ENCODE measurements at regions not wholly inside any gene's neighbourhood (a gene's known extent, or its start where the extent isn't known, plus 50 kb on each side); places are given as distances from the start of the nearest gene placed in this dataset.
A peak's percentile ranks its signal among the peaks of the same experiment; 100 is the strongest.

- no peak for DNase-seq
- no peaks in the 10 kb centered on the region for H3K27me3 Mint-ChIP-seq (ENCODE audit: low read depth)
- H3K4me3 Mint-ChIP-seq, result no peak overlapping the region
- H3K4me1 Mint-ChIP-seq (ENCODE audit: low read depth), result no peaks in the 10 kb centered on the region
- no peaks in the 10 kb centered on the region for H3K36me3 Mint-ChIP-seq (ENCODE audit: insufficient read depth)
- no peak for ATAC-seq
- H3K9me3 Mint-ChIP-seq, result no peaks in the 10 kb centered on the region
These were observed 113.8 kb upstream of the ARMC2 start for GRCh38 chr6:108734271-108734922.

GRCh38 chr6:108735310-108736001 lies 112.8 kb upstream of the ARMC2 start:
- H3K27me3 Mint-ChIP-seq (ENCODE audit: low read depth), result no peaks in the 10 kb centered on the region
- ATAC-seq, result no peak
- H3K4me1 Mint-ChIP-seq (ENCODE audit: low read depth), result no peaks in the 10 kb centered on the region
- no peak for DNase-seq
- no peaks in the 10 kb centered on the region for H3K9me3 Mint-ChIP-seq
- no peaks in the 10 kb centered on the region for H3K36me3 Mint-ChIP-seq (ENCODE audit: insufficient read depth)
- no peak overlapping the region for H3K4me3 Mint-ChIP-seq

- Mint-ChIP-seq H3K4me3 (no peak overlapping the region), H3K9me3 (no peaks in the 10 kb centered on the region), H3K36me3 (ENCODE audit: insufficient read depth) (no peaks in the 10 kb centered on the region), H3K27me3 (ENCODE audit: low read depth) (no peaks in the 10 kb centered on the region), H3K4me1 (ENCODE audit: low read depth) (no peaks in the 10 kb centered on the region)
- DNase-seq (no peak), ATAC-seq (no peak)
These were observed 112.2 kb upstream of the ARMC2 start for GRCh38 chr6:108736002-108736361.

GRCh38 chr6:108736832-108737231 lies 111.4 kb upstream of the ARMC2 start:
- DNase-seq (no peak), ATAC-seq (no peak)
- no peaks in the 10 kb centered on the region for H3K4me1 Mint-ChIP-seq (ENCODE audit: low read depth)
- no peaks in the 10 kb centered on the region for H3K9me3 Mint-ChIP-seq
- no peak overlapping the region for H3K4me3 Mint-ChIP-seq
- H3K27me3 Mint-ChIP-seq (ENCODE audit: low read depth), result peaks cover 1% of the 10 kb centered on the region
- no peaks in the 10 kb centered on the region for H3K36me3 Mint-ChIP-seq (ENCODE audit: insufficient read depth)

- Mint-ChIP-seq H3K4me1 (ENCODE audit: low read depth) (no peaks in the 10 kb centered on the region), H3K36me3 (ENCODE audit: insufficient read depth) (no peaks in the 10 kb centered on the region), H3K4me3 (no peak overlapping the region), H3K27me3 (ENCODE audit: low read depth) (peaks cover 2% of the 10 kb centered on the region), H3K9me3 (no peaks in the 10 kb centered on the region)
- peak; percentile 58 to 62 for ATAC-seq
- DNase-seq, result no peak
These were observed 110.4 kb upstream of the ARMC2 start for GRCh38 chr6:108737594-108738546.

GRCh38 chr6:108738684-108739416 lies 109.4 kb upstream of the ARMC2 start:
- DNase-seq (no peak), ATAC-seq (no peak)
- H3K27me3 Mint-ChIP-seq (ENCODE audit: low read depth), result peaks cover 8% of the 10 kb centered on the region
- no peak overlapping the region for H3K4me3 Mint-ChIP-seq
- no peaks in the 10 kb centered on the region for H3K9me3 Mint-ChIP-seq
- H3K36me3 Mint-ChIP-seq (ENCODE audit: insufficient read depth), result no peaks in the 10 kb centered on the region
- H3K4me1 Mint-ChIP-seq (ENCODE audit: low read depth), result no peaks in the 10 kb centered on the region

GRCh38 chr6:108739496-108740330 lies 108.5 kb upstream of the ARMC2 start:
- ATAC-seq, result no peak
- Mint-ChIP-seq H3K4me1 (ENCODE audit: low read depth) (no peaks in the 10 kb centered on the region), H3K4me3 (no peak overlapping the region), H3K27me3 (ENCODE audit: low read depth) (peaks cover 10% of the 10 kb centered on the region), H3K9me3 (no peaks in the 10 kb centered on the region), H3K36me3 (ENCODE audit: insufficient read depth) (no peaks in the 10 kb centered on the region)
- no peak for DNase-seq

- H3K4me1 Mint-ChIP-seq (ENCODE audit: low read depth), result no peaks in the 10 kb centered on the region
- DNase-seq (no peak), ATAC-seq (no peak)
- H3K9me3 Mint-ChIP-seq, result no peaks in the 10 kb centered on the region
- no peak overlapping the region for H3K4me3 Mint-ChIP-seq
- H3K36me3 Mint-ChIP-seq (ENCODE audit: insufficient read depth), result no peaks in the 10 kb centered on the region
- peaks cover 10% of the 10 kb centered on the region for H3K27me3 Mint-ChIP-seq (ENCODE audit: low read depth)
These were observed 106.8 kb upstream of the ARMC2 start for GRCh38 chr6:108741331-108741989.

GRCh38 chr6:108742041-108742440 lies 106.2 kb upstream of the ARMC2 start:
- Mint-ChIP-seq H3K36me3 (ENCODE audit: insufficient read depth) (no peaks in the 10 kb centered on the region), H3K4me3 (no peak overlapping the region), H3K9me3 (no peaks in the 10 kb centered on the region), H3K4me1 (ENCODE audit: low read depth) (no peaks in the 10 kb centered on the region), H3K27me3 (ENCODE audit: low read depth) (peaks cover 10% of the 10 kb centered on the region)
- ATAC-seq, result no peak
- DNase-seq, result no peak

GRCh38 chr6:108744244-108744972 lies 103.8 kb upstream of the ARMC2 start:
- no peak overlapping the region for H3K4me3 Mint-ChIP-seq
- ATAC-seq (no peak), DNase-seq (no peak)
- H3K9me3 Mint-ChIP-seq, result no peaks in the 10 kb centered on the region
- peaks cover 10% of the 10 kb centered on the region for H3K27me3 Mint-ChIP-seq (ENCODE audit: low read depth)
- no peaks in the 10 kb centered on the region for H3K4me1 Mint-ChIP-seq (ENCODE audit: low read depth)
- no peaks in the 10 kb centered on the region for H3K36me3 Mint-ChIP-seq (ENCODE audit: insufficient read depth)

GRCh38 chr6:108744996-108745395 lies 103.2 kb upstream of the ARMC2 start:
- no peak overlapping the region for H3K4me3 Mint-ChIP-seq
- ATAC-seq, result no peak
- DNase-seq, result no peak
- no peaks in the 10 kb centered on the region for H3K9me3 Mint-ChIP-seq
- peaks cover 10% of the 10 kb centered on the region for H3K27me3 Mint-ChIP-seq (ENCODE audit: low read depth)
- H3K36me3 Mint-ChIP-seq (ENCODE audit: insufficient read depth), result no peaks in the 10 kb centered on the region
- no peaks in the 10 kb centered on the region for H3K4me1 Mint-ChIP-seq (ENCODE audit: low read depth)

GRCh38 chr6:108745664-108746336 lies 102.4 kb upstream of the ARMC2 start:
- DNase-seq (no peak), ATAC-seq (no peak)
- H3K27me3 Mint-ChIP-seq (ENCODE audit: low read depth), result peaks cover 10% of the 10 kb centered on the region
- no peaks in the 10 kb centered on the region for H3K9me3 Mint-ChIP-seq
- no peak overlapping the region for H3K4me3 Mint-ChIP-seq
- H3K36me3 Mint-ChIP-seq (ENCODE audit: insufficient read depth), result no peaks in the 10 kb centered on the region
- no peaks in the 10 kb centered on the region for H3K4me1 Mint-ChIP-seq (ENCODE audit: low read depth)
